ENCODE measurements at regions not wholly inside any gene's neighbourhood (a gene's known extent, or its start where the extent isn't known, plus 50 kb on each side); places are given as distances from the start of the nearest gene placed in this dataset.

GRCh38 chr1:55337801-55338447, 122.8 kb upstream of the USP24 start:
- intact Hi-C loops (cut with micrococcal nuclease), result loop anchor here (1.0 to 5.0 kb wide), 4 partner anchors 53 to 393 kb away; no protein-coding TSS in a partner anchor
- DNase-seq (ENCODE audit: low spot score), result peak; percentile 2
- H3K27me3 Mint-ChIP-seq (ENCODE audit: insufficient read depth), result peaks cover 2% of the 10 kb centered on the region
- no peaks in the 10 kb centered on the region for H3K36me3 Mint-ChIP-seq (ENCODE audit: low read depth)
- no peak overlapping the region for H3K4me3 Mint-ChIP-seq
- H3K9me3 Mint-ChIP-seq, result no peaks in the 10 kb centered on the region
- H3K27ac Mint-ChIP-seq, result no peak overlapping the region
- peaks cover 6% of the 10 kb centered on the region for H3K4me1 Mint-ChIP-seq (ENCODE audit: low read depth)

DNA sequence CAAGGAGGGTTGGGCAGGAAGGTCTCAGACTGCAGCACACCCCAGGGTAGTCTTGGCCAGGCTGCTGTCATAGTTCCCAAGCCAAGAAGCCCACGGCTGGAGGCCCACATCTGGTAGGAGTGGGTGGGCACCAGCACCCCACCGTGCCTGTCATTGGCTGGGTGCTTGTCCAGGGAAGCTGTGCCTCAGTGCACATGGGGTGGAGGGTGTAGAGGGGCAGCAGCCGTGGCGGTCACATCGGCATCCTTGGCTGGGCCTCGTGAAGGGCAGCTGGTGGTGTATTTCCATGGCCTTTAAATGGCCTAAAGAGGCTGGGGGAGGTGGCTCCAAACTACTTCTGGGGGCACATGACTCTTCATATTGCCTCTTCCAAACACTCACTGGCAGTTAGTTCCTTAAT, 119.6 kb upstream of the USP24 start:
- no peaks in the 10 kb centered on the region for H3K9me3 Mint-ChIP-seq
- no peak for DNase-seq (ENCODE audit: low spot score)
- no peak overlapping the region for H3K4me3 Mint-ChIP-seq
- no peak overlapping the region for H3K27ac Mint-ChIP-seq
- no peaks in the 10 kb centered on the region for H3K36me3 Mint-ChIP-seq (ENCODE audit: low read depth)
- H3K4me1 Mint-ChIP-seq (ENCODE audit: low read depth), result peaks cover 6% of the 10 kb centered on the region
- intact Hi-C loops (cut with micrococcal nuclease), result loop anchor here (5.0 kb wide), 1 partner anchor 262 kb away; no protein-coding TSS in a partner anchor
- H3K27me3 Mint-ChIP-seq (ENCODE audit: insufficient read depth), result peaks cover 2% of the 10 kb centered on the region

DNA sequence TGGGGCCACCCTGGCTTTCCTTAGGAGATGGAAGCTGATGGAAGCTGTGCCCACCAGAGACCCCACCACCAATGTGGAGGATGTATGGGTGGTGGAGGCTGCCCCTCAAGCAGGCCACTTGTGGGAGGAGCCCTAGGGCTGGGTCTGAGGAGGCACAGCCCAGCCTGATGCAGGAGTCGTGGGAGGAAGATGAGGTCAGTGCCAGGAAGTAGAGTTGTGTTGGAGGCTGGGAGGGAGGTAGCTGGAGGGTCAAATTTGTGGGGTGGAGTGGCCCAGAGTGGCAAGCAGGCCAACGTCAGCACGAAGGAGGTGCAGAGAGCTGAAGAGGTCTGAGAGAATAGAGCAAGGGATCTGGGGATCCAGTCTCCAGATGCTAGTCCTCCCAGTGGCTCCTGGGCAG, 119.0 kb upstream of the USP24 start:
- Mint-ChIP-seq H3K27me3 (ENCODE audit: insufficient read depth) (peaks cover 2% of the 10 kb centered on the region), H3K4me3 (no peak overlapping the region), H3K27ac (peak overlapping the region; percentile 9), H3K4me1 (ENCODE audit: low read depth) (peaks cover 6% of the 10 kb centered on the region), H3K9me3 (no peaks in the 10 kb centered on the region), H3K36me3 (ENCODE audit: low read depth) (no peaks in the 10 kb centered on the region)
- intact Hi-C loops (cut with micrococcal nuclease), result no loop called here
- no peak for DNase-seq (ENCODE audit: low spot score)

DNA sequence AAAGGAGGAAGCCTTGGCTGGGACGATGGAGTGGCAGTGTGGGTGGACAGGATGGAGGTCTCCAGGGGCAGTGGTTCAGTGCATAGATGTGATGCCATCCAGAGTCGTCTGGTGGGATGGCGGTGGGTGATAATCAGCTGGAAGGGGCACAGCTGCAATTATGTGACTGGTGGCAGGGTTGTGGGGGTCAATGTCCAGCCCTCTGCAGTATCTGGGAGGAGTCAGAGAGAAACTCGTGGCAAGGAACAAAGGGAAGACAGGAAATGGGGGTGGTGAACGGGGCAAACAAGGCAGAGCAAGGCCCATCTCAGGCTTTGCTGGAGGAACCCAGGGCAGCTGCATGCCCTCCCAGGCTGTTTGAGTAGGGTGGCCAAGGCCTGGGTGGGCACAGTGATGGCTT, 118.3 kb upstream of the USP24 start:
- H3K27ac Mint-ChIP-seq, result peak overlapping the region; percentile 27
- H3K27me3 Mint-ChIP-seq (ENCODE audit: insufficient read depth), result peaks cover 2% of the 10 kb centered on the region

DNA sequence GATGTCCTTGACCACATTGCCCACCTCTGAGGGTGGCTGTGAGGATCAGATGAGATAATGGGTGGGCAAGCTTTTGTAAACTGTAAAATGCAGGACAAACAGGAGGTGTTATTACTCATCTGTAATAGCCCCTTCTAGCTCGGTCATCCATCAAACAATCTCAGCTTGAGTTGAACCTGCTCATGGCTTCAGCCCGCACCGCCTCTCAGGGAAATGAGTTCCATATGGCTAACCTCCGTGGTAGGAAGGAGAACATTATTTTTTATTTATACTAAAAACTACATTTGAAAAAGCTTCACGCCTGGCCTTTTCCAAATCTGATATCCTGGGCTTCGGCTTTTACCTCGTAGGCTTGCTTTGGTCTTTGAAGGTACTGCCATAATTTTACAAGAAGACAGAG, 116.2 kb upstream of the USP24 start:
- H3K27ac Mint-ChIP-seq, result no peak overlapping the region
- no peaks in the 10 kb centered on the region for H3K36me3 Mint-ChIP-seq (ENCODE audit: low read depth)
- DNase-seq (ENCODE audit: low spot score), result no peak
- H3K4me1 Mint-ChIP-seq (ENCODE audit: low read depth), result no peaks in the 10 kb centered on the region
- H3K9me3 Mint-ChIP-seq, result no peaks in the 10 kb centered on the region
- intact Hi-C loops (cut with micrococcal nuclease), result no loop called here
- H3K27me3 Mint-ChIP-seq (ENCODE audit: insufficient read depth), result peaks cover 3% of the 10 kb centered on the region
- H3K4me3 Mint-ChIP-seq, result no peak overlapping the region

More for the DNA sequence above, 118.3 kb upstream of the USP24 start:
- DNase-seq (ENCODE audit: low spot score), result no peak
- Mint-ChIP-seq H3K4me1 (ENCODE audit: low read depth) (peaks cover 6% of the 10 kb centered on the region), H3K4me3 (no peak overlapping the region), H3K36me3 (ENCODE audit: low read depth) (no peaks in the 10 kb centered on the region), H3K9me3 (no peaks in the 10 kb centered on the region)
- intact Hi-C loops (cut with micrococcal nuclease), result no loop called here

GRCh38 chr1:55329808-55330432, 114.8 kb upstream of the USP24 start:
- H3K27me3 Mint-ChIP-seq (ENCODE audit: insufficient read depth), result peaks cover 2% of the 10 kb centered on the region
- H3K27ac Mint-ChIP-seq, result no peak overlapping the region
- no peaks in the 10 kb centered on the region for H3K4me1 Mint-ChIP-seq (ENCODE audit: low read depth)
- H3K9me3 Mint-ChIP-seq, result no peaks in the 10 kb centered on the region
- no peak overlapping the region for H3K4me3 Mint-ChIP-seq
- H3K36me3 Mint-ChIP-seq (ENCODE audit: low read depth), result no peaks in the 10 kb centered on the region
- intact Hi-C loops (cut with micrococcal nuclease), result no loop called here
- DNase-seq (ENCODE audit: low spot score), result no peak

GRCh38 chr1:55329091-55329490, 113.9 kb upstream of the USP24 start:
- Mint-ChIP-seq H3K4me3 (no peak overlapping the region), H3K4me1 (ENCODE audit: low read depth) (no peaks in the 10 kb centered on the region), H3K27ac (no peak overlapping the region), H3K27me3 (ENCODE audit: insufficient read depth) (peaks cover 2% of the 10 kb centered on the region), H3K9me3 (no peaks in the 10 kb centered on the region), H3K36me3 (ENCODE audit: low read depth) (no peaks in the 10 kb centered on the region)
- intact Hi-C loops (cut with micrococcal nuclease), result no loop called here
- DNase-seq (ENCODE audit: low spot score), result no peak

DNA sequence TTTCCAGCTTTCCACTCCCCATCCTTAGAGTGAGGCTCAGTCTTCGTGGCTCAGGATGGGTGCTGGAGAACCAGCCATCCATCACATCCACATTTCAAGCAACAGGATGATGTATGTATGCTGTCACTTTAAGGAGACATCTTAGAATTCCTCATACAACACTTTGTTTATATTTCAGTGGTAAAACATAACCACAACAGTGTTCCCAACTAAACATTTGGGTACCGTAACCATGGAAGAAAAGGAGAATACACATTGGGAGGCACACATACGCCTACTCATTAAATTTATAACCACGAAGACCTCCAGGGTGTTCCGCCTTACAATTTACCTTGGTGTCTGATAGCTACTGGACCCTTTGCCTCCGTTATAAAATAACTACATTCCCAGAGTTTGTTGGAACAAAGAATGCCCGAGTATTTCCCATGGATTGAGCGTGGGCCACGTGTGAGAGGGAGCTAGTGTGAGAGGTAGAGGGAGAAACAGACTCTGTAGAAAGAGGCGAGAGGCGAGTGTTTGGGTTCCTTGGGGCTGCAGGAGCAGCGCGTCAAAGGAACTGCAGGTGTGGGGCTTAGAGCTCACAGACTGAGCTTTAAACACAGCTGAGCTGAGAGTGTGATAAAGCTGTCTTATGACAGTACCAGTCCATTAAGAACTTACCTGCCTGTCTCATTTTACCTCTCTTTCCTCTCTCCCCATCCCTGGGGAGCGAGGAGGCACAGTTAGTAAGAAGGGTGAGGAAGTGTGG, 111.5 kb upstream of the USP24 start:
- Mint-ChIP-seq H3K4me3 (no peak overlapping the region), H3K27ac (no peak overlapping the region), H3K9me3 (no peaks in the 10 kb centered on the region), H3K36me3 (ENCODE audit: low read depth) (no peaks in the 10 kb centered on the region), H3K27me3 (ENCODE audit: insufficient read depth) (peaks cover 2% of the 10 kb centered on the region), H3K4me1 (ENCODE audit: low read depth) (no peaks in the 10 kb centered on the region)
- intact Hi-C loops (cut with micrococcal nuclease), result no loop called here
- no peak for DNase-seq (ENCODE audit: low spot score)

- intact Hi-C loops (cut with micrococcal nuclease), result no loop called here
- no peak for DNase-seq (ENCODE audit: low spot score)
- Mint-ChIP-seq H3K4me3 (no peak overlapping the region), H3K36me3 (ENCODE audit: low read depth) (no peaks in the 10 kb centered on the region), H3K4me1 (ENCODE audit: low read depth) (no peaks in the 10 kb centered on the region), H3K27ac (no peak overlapping the region), H3K27me3 (ENCODE audit: insufficient read depth) (peaks cover 2% of the 10 kb centered on the region), H3K9me3 (no peaks in the 10 kb centered on the region)
These were observed 108.6 kb upstream of the USP24 start for GRCh38 chr1:55323760-55324159.

GRCh38 chr1:55322842-55323241, 107.7 kb upstream of the USP24 start:
- Mint-ChIP-seq H3K27ac (no peak overlapping the region), H3K27me3 (ENCODE audit: insufficient read depth) (peaks cover 2% of the 10 kb centered on the region), H3K4me3 (no peak overlapping the region), H3K4me1 (ENCODE audit: low read depth) (no peaks in the 10 kb centered on the region), H3K36me3 (ENCODE audit: low read depth) (no peaks in the 10 kb centered on the region), H3K9me3 (no peaks in the 10 kb centered on the region)
- intact Hi-C loops (cut with micrococcal nuclease), result no loop called here
- no peak for DNase-seq (ENCODE audit: low spot score)

- no peak overlapping the region for H3K27ac Mint-ChIP-seq
- no peak for DNase-seq (ENCODE audit: low spot score)
- H3K4me3 Mint-ChIP-seq, result no peak overlapping the region
- H3K36me3 Mint-ChIP-seq (ENCODE audit: low read depth), result no peaks in the 10 kb centered on the region
- H3K4me1 Mint-ChIP-seq (ENCODE audit: low read depth), result peaks cover 5% of the 10 kb centered on the region
- H3K27me3 Mint-ChIP-seq (ENCODE audit: insufficient read depth), result peaks cover 4% of the 10 kb centered on the region
- intact Hi-C loops (cut with micrococcal nuclease), result no loop called here
- H3K9me3 Mint-ChIP-seq, result no peaks in the 10 kb centered on the region
These were observed 106.8 kb upstream of the USP24 start for GRCh38 chr1:55321942-55322341.

- H3K27ac Mint-ChIP-seq, result no peak overlapping the region
- H3K36me3 Mint-ChIP-seq (ENCODE audit: low read depth), result no peaks in the 10 kb centered on the region
- no peak overlapping the region for H3K4me3 Mint-ChIP-seq
- H3K9me3 Mint-ChIP-seq, result no peaks in the 10 kb centered on the region
- intact Hi-C loops (cut with micrococcal nuclease), result no loop called here
- H3K4me1 Mint-ChIP-seq (ENCODE audit: low read depth), result peaks cover 10% of the 10 kb centered on the region
- H3K27me3 Mint-ChIP-seq (ENCODE audit: insufficient read depth), result peaks cover 2% of the 10 kb centered on the region
- no peak for DNase-seq (ENCODE audit: low spot score)
These were observed 105.7 kb upstream of the USP24 start for GRCh38 chr1:55320891-55321290.

- no peak for DNase-seq (ENCODE audit: low spot score)
- Mint-ChIP-seq H3K4me1 (ENCODE audit: low read depth) (peaks cover 10% of the 10 kb centered on the region), H3K4me3 (no peak overlapping the region), H3K27me3 (ENCODE audit: insufficient read depth) (peaks cover 2% of the 10 kb centered on the region), H3K27ac (no peak overlapping the region), H3K9me3 (no peaks in the 10 kb centered on the region), H3K36me3 (ENCODE audit: low read depth) (no peaks in the 10 kb centered on the region)
- intact Hi-C loops (cut with micrococcal nuclease), result no loop called here
These were observed 103.1 kb upstream of the USP24 start for GRCh38 chr1:55318116-55318817.
